Left ventricle myocardium inferior (tissue), 1 donor: ENCODE measurements at regions not wholly inside any gene's neighbourhood (a gene's known extent, or its start where the extent isn't known, plus 50 kb on each side); places are given as distances from the start of the nearest gene placed in this dataset.

Source experiments
- DNase-seq: peaks from one replicate; pipeline ENCODE4 v3.0.0-alpha.2; 2020
- H3K27ac ChIP-seq: fragments of 200-600 bp; replicated peaks from 2 replicates; pipeline ENCODE4 v1.8.0; 2021
- H3K27me3 ChIP-seq: fragments of 200-600 bp; 2 replicates; pipeline ENCODE4 v1.8.0; 2021; ENCODE audit warnings: low read depth
- H3K36me3 ChIP-seq: fragments of 200-600 bp; 2 replicates; pipeline ENCODE4 v1.8.0; 2021
- H3K4me1 ChIP-seq: fragments of 200-600 bp; 2 replicates; pipeline ENCODE4 v1.8.0; 2021
- H3K4me3 ChIP-seq: fragments of 200-600 bp; 2 replicates; pipeline ENCODE4 v1.8.0; 2021; ENCODE audit warnings: mild to moderate bottlenecking, moderate library complexity
- H3K9me3 ChIP-seq: fragments of 200-600 bp; replicated peaks from 2 replicates; pipeline ENCODE4 v1.8.0; 2021
- intact Hi-C: fragments of 100-400 bp; cut with micrococcal nuclease; formaldehyde crosslinking; loops from one replicate; pipeline ENCODE4 v1.11.0; 2022
- TF ChIP-seq, protein P1 (sequence below): fragments of 200-600 bp; IDR thresholded peaks from 2 replicates; pipeline ENCODE4 v1.8.0; 2021; ENCODE audit warnings: antibody characterized with exemption, mild to moderate bottlenecking, borderline replicate concordance
- donor health status: DM: no; HTN: yes; CAD: no; lungs with severe emphysema.

DNA sequence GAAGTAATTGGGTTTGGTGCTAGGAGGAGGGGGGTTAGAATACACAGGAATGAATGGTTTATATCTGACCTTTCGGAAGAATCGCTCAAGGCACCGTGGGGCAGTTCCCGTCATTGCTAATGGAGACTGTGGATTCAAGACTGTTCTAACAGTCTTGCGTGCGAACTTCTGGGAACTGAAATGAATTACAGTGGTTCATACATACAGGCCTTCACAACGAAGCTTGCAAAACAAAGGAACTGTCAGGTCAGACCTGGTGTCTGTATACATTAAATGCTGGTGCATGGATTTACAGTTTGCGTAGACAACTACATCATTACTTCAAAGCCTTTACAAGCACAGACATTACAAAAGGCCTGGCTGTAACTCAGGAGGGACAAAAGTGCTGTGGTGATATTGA lies 983.9 kb downstream of the CDH11 start:
- Histone ChIP-seq H3K4me3 (no peak overlapping the region), H3K27me3 (no peaks in the 10 kb centered on the region), H3K36me3 (no peaks in the 10 kb centered on the region), H3K4me1 (no peaks in the 10 kb centered on the region), H3K9me3 (no peaks in the 10 kb centered on the region), H3K27ac (no peak overlapping the region)
- TF ChIP-seq, protein P1, sequence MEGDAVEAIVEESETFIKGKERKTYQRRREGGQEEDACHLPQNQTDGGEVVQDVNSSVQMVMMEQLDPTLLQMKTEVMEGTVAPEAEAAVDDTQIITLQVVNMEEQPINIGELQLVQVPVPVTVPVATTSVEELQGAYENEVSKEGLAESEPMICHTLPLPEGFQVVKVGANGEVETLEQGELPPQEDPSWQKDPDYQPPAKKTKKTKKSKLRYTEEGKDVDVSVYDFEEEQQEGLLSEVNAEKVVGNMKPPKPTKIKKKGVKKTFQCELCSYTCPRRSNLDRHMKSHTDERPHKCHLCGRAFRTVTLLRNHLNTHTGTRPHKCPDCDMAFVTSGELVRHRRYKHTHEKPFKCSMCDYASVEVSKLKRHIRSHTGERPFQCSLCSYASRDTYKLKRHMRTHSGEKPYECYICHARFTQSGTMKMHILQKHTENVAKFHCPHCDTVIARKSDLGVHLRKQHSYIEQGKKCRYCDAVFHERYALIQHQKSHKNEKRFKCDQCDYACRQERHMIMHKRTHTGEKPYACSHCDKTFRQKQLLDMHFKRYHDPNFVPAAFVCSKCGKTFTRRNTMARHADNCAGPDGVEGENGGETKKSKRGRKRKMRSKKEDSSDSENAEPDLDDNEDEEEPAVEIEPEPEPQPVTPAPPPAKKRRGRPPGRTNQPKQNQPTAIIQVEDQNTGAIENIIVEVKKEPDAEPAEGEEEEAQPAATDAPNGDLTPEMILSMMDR, result no peak
- no peak for DNase-seq
- intact Hi-C loops, result no loop called here

DNA sequence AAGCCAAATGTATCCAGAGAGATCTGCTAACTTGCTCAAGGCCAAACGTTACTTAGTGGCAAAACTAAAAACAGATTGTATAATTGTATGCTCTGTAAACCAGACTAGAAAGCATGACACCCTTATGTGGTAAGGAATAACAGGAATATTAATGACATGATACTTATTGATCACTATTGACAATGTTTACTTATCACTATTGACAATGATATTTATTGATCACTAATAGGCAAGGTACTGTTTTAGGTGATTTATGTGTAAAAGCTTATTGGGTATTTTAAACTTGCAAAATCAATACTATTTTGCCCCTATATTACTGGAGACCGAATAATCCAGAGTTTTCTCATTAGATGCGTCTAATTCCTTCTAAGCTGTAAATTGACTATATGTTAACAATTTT lies 985.1 kb downstream of the CDH11 start:
- Histone ChIP-seq H3K27ac (no peak overlapping the region), H3K36me3 (no peaks in the 10 kb centered on the region), H3K4me1 (peaks cover 4% of the 10 kb centered on the region), H3K4me3 (no peak overlapping the region), H3K9me3 (no peaks in the 10 kb centered on the region), H3K27me3 (no peaks in the 10 kb centered on the region)
- no peak for DNase-seq
- TF ChIP-seq, protein P1, result no peak
- intact Hi-C loops, result no loop called here

- Histone ChIP-seq H3K9me3 (no peaks in the 10 kb centered on the region), H3K27ac (no peak overlapping the region), H3K27me3 (no peaks in the 10 kb centered on the region), H3K4me3 (no peak overlapping the region), H3K4me1 (peaks cover 4% of the 10 kb centered on the region), H3K36me3 (no peaks in the 10 kb centered on the region)
- no peak for DNase-seq
- TF ChIP-seq, protein P1, result no peak
- intact Hi-C loops, result no loop called here
Measured at GRCh38 chr16:64136314-64136713, 985.5 kb downstream of the CDH11 start.

- no peaks in the 10 kb centered on the region for H3K9me3 ChIP-seq
- no peaks in the 10 kb centered on the region for H3K27me3 ChIP-seq
- DNase-seq, result no peak
- H3K36me3 ChIP-seq, result no peaks in the 10 kb centered on the region
- H3K27ac ChIP-seq, result peak overlapping the region; percentile 32
- no peak overlapping the region for H3K4me3 ChIP-seq
- TF ChIP-seq, protein P1, result no peak
- peaks cover 4% of the 10 kb centered on the region for H3K4me1 ChIP-seq
- intact Hi-C loops, result no loop called here
Measured at GRCh38 chr16:64133366-64133765, 988.5 kb downstream of the CDH11 start.

- intact Hi-C loops, result no loop called here
- DNase-seq, result no peak
- Histone ChIP-seq H3K4me3 (no peak overlapping the region), H3K27ac (peak overlapping the region; percentile 32), H3K9me3 (peaks cover 3% of the 10 kb centered on the region), H3K36me3 (no peaks in the 10 kb centered on the region), H3K4me1 (peaks cover 4% of the 10 kb centered on the region), H3K27me3 (no peaks in the 10 kb centered on the region)
- TF ChIP-seq, protein P1, result no peak
Measured at GRCh38 chr16:64132759-64133361, 989.0 kb downstream of the CDH11 start.
